Fibroblast of mammary gland (primary cell): ENCODE measurements at regions not wholly inside any gene's neighbourhood (a gene's known extent, or its start where the extent isn't known, plus 50 kb on each side); places are given as distances from the start of the nearest gene placed in this dataset.

Source experiments
- DNase-seq: peaks from one replicate; pipeline ENCODE4 v3.0.0-alpha.2; 2010; ENCODE audit warnings: low read depth
- H3K4me3 ChIP-seq: 2 replicates; pipeline ENCODE4 v1.5.1; 2011; ENCODE audit warnings: low read depth, mild to moderate bottlenecking, low read length, moderate library complexity; ENCODE audit not compliant: control insufficient read depth
- CTCF ChIP-seq: conservative IDR thresholded peaks from 2 replicates; pipeline ENCODE4 v1.5.1; 2011; ENCODE audit warnings: low read depth, low read length, inconsistent platforms; ENCODE audit not compliant: control insufficient read depth, insufficient read depth

- no peak for DNase-seq
- no peak for TF ChIP-seq CTCF
- no peak overlapping the region for H3K4me3 ChIP-seq
Observed at GRCh38 chr5:93179466-93179865, 401.6 kb downstream of the NR2F1-AS1 start.

GRCh38 chr5:93174930-93175329 is 406.1 kb downstream of the NR2F1-AS1 start:
- no peak for TF ChIP-seq CTCF
- DNase-seq, result no peak
- no peak overlapping the region for H3K4me3 ChIP-seq

- no peak for DNase-seq
- H3K4me3 ChIP-seq, result no peak overlapping the region
- TF ChIP-seq CTCF, result no peak
Observed at GRCh38 chr5:93165559-93165958, 415.5 kb downstream of the NR2F1-AS1 start.

- H3K4me3 ChIP-seq, result no peak overlapping the region
- no peak for TF ChIP-seq CTCF
- DNase-seq, result peak; percentile 94
Observed at GRCh38 chr5:93164690-93165089, 416.3 kb downstream of the NR2F1-AS1 start.

GRCh38 chr5:93163010-93163663 is 417.9 kb downstream of the NR2F1-AS1 start:
- no peak for TF ChIP-seq CTCF
- H3K4me3 ChIP-seq, result no peak overlapping the region
- DNase-seq, result peak; percentile 92

- DNase-seq, result peak; percentile 78
- H3K4me3 ChIP-seq, result no peak overlapping the region
- no peak for TF ChIP-seq CTCF
Observed at GRCh38 chr5:93161661-93162654, 419.1 kb downstream of the NR2F1-AS1 start.
